Naive thymus-derived CD4-positive, alpha-beta T cell (primary cell): ENCODE measurements at regions not wholly inside any gene's neighbourhood (a gene's known extent, or its start where the extent isn't known, plus 50 kb on each side); places are given as distances from the start of the nearest gene placed in this dataset.

Experiments used
- ATAC-seq: fragments of 150-1000 bp; cut with Tn5 transposase; 2 replicates; pipeline ENCODE4 v1.10.0; 2021; ENCODE audit warnings: mild to moderate bottlenecking, moderate library complexity
- CTCF ChIA-PET: fragments of 350-600 bp; sonication (Branson Sonifier 250); formaldehyde crosslinking; loops from one replicate; lab custom pipeline; 2021; ENCODE audit warnings: antibody characterized with exemption; lab: Charles Lee
- POLR2A ChIA-PET: fragments of 350-600 bp; sonication (Branson Sonifier 250); formaldehyde crosslinking; loops from one replicate; lab custom pipeline; 2021; ENCODE audit warnings: antibody characterized with exemption, inconsistent platforms; lab: Charles Lee
- DNase-seq, 9 donors: peaks; one replicate each; pipeline versions ENCODE4 v3.0.0 to v3.0.0-alpha.2; 2020 to 2022; ENCODE audit warnings: mixed read lengths in 1 of 9
- H3K27ac ChIP-seq: one replicate; pipeline ENCODE4 v1.7.0; 2013; ENCODE audit warnings: mild to moderate bottlenecking, low read depth, low read length, moderate library complexity
- H3K27me3 ChIP-seq, 2 donors: one replicate each; pipeline ENCODE4 v1.7.0; 2013; ENCODE audit warnings: low read length in 2 of 2, mild to moderate bottlenecking in 2 of 2, moderate library complexity in 2 of 2; ENCODE audit not compliant: control insufficient read depth in 2 of 2, insufficient read depth in 2 of 2
- H3K36me3 ChIP-seq, 3 experiments: 1 replicate in 2 of 3; 2 replicates in 1 of 3; pipeline ENCODE4 v1.7.0; 2013; ENCODE audit warnings: low read length in 3 of 3, mild to moderate bottlenecking in 3 of 3, moderate library complexity in 1 of 3; ENCODE audit not compliant: insufficient read depth in 3 of 3, control insufficient read depth in 2 of 3
- H3K4me1 ChIP-seq, 2 donors: one replicate each; pipeline ENCODE4 v1.7.0; 2013; ENCODE audit warnings: low read length in 2 of 2, mild to moderate bottlenecking in 2 of 2, moderate library complexity in 1 of 2; ENCODE audit not compliant: control insufficient read depth in 2 of 2, insufficient read depth in 2 of 2
- H3K4me3 ChIP-seq: 2 replicates; pipeline ENCODE4 v1.7.0; 2013; ENCODE audit warnings: mild to moderate bottlenecking, low read length
- H3K9me3 ChIP-seq, 3 experiments: 1 replicate in 2 of 3; 2 replicates in 1 of 3; pipeline ENCODE4 v1.7.0; 2013; ENCODE audit warnings: low read length in 3 of 3; ENCODE audit not compliant: control insufficient read depth in 2 of 3
- H3K27ac Mint-ChIP-seq, 9 donors: one replicate each; pipeline ENCODE4 v1.8.0; 2020 to 2022; ENCODE audit warnings: mixed read lengths in 9 of 9, mild to moderate bottlenecking in 8 of 9, moderate library complexity in 5 of 9, inconsistent platforms in 2 of 9
- H3K27me3 Mint-ChIP-seq, 5 donors: one replicate each; pipeline ENCODE4 v1.8.0; 2021 to 2022; ENCODE audit warnings: mixed read lengths in 5 of 5, mild to moderate bottlenecking in 1 of 5
- H3K36me3 Mint-ChIP-seq, 5 donors: one replicate each; pipeline ENCODE4 v1.8.0; 2020 to 2022; ENCODE audit warnings: mixed read lengths in 5 of 5, mild to moderate bottlenecking in 3 of 5, inconsistent platforms in 1 of 5
- H3K4me1 Mint-ChIP-seq, 7 donors: one replicate each; pipeline ENCODE4 v1.8.0; 2020 to 2022; ENCODE audit warnings: mixed read lengths in 7 of 7, mild to moderate bottlenecking in 3 of 7, inconsistent platforms in 1 of 7
- H3K4me3 Mint-ChIP-seq, 10 donors: one replicate each; pipeline ENCODE4 v1.8.0; 2020 to 2022; ENCODE audit warnings: mild to moderate bottlenecking in 10 of 10, mixed read lengths in 10 of 10, moderate library complexity in 6 of 10, inconsistent platforms in 2 of 10
- H3K9me3 Mint-ChIP-seq, 11 donors: one replicate each; pipeline ENCODE4 v1.8.0; 2020 to 2022; ENCODE audit warnings: mixed read lengths in 11 of 11, mild to moderate bottlenecking in 4 of 11, inconsistent platforms in 1 of 11, moderate library complexity in 1 of 11
- intact Hi-C, 2 donors: fragments of 100-400 bp; cut with micrococcal nuclease; formaldehyde crosslinking; loops; one replicate each; pipeline ENCODE4 v1.15.1; 2023

DNA sequence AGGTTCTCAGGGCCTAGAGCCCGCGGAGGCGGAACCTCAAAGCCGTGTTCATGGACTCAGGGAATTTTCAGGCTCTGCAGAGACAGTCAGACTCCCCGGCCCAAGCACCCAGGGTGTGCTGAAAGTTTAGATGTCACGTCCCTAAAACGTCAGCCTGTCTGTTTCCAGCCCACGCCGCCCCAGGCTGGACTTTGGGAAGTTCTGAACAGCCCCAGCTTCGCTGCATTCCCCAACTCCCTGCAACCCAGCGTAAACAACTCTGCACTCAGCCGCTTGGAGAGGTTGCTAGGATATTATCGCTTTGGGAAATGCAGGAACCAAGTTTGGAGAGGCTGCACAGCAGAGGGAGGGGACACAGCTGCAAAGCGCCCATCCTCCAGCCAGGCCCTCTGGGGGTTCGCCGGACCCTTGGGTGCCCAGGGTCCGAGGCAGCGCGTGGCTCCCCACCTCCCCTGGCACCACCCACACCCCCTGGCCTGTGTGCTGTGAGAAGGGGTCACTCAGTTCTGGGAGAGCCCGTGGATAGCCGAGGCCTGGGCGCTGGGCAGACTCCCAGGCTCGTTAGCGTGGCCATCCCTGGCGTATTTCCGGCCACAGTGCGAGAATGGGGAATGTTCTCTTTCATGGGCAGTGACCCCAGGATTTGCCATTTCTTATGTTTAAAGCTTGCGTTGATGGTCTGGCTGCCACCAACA lies 120.5 kb upstream of the FGF3 start:
- Mint-ChIP-seq H3K4me1 (no peaks in the 10 kb centered on the region), H3K9me3 (peaks cover 0 to 8% (median 0%) of the 10 kb centered on the region in 11 donors), H3K27ac (no peak overlapping the region), H3K4me3 (no peak overlapping the region), H3K27me3 (peaks cover 3 to 34% (median 22%) of the 10 kb centered on the region in 5 donors), H3K36me3 (no peaks in the 10 kb centered on the region)
- ATAC-seq = no peak
- Histone ChIP-seq H3K27ac (no peak overlapping the region), H3K36me3 (no peaks in the 10 kb centered on the region), H3K4me3 (no peak overlapping the region), H3K4me1 (no peaks in the 10 kb centered on the region), H3K27me3 (no peaks in the 10 kb centered on the region), H3K9me3 (no peaks in the 10 kb centered on the region)
- ChIA-PET CTCF (no interaction called here), POLR2A (no interaction called here)
- DNase-seq = no peak
- intact Hi-C loops = no loop called here

GRCh38 chr11:69940246-69940610 lies 121.0 kb upstream of the FGF3 start:
- no peaks in the 10 kb centered on the region for H3K9me3 ChIP-seq
- ChIA-PET CTCF (no interaction called here), POLR2A (no interaction called here)
- ATAC-seq (no peak), DNase-seq (no peak)
- H3K27me3 Mint-ChIP-seq = peaks cover 3 to 32% (median 20%) of the 10 kb centered on the region in 5 donors
- intact Hi-C loops = no loop called here
- H3K4me3 ChIP-seq = no peak overlapping the region
- H3K27ac Mint-ChIP-seq = no peak overlapping the region
- no peaks in the 10 kb centered on the region for H3K27me3 ChIP-seq
- H3K4me3 Mint-ChIP-seq = no peak overlapping the region
- no peaks in the 10 kb centered on the region for H3K4me1 Mint-ChIP-seq
- H3K36me3 ChIP-seq = no peaks in the 10 kb centered on the region
- peaks cover 0 to 8% (median 0%) of the 10 kb centered on the region in 11 donors for H3K9me3 Mint-ChIP-seq
- no peaks in the 10 kb centered on the region for H3K36me3 Mint-ChIP-seq
- no peaks in the 10 kb centered on the region for H3K4me1 ChIP-seq
- no peak overlapping the region for H3K27ac ChIP-seq

DNA sequence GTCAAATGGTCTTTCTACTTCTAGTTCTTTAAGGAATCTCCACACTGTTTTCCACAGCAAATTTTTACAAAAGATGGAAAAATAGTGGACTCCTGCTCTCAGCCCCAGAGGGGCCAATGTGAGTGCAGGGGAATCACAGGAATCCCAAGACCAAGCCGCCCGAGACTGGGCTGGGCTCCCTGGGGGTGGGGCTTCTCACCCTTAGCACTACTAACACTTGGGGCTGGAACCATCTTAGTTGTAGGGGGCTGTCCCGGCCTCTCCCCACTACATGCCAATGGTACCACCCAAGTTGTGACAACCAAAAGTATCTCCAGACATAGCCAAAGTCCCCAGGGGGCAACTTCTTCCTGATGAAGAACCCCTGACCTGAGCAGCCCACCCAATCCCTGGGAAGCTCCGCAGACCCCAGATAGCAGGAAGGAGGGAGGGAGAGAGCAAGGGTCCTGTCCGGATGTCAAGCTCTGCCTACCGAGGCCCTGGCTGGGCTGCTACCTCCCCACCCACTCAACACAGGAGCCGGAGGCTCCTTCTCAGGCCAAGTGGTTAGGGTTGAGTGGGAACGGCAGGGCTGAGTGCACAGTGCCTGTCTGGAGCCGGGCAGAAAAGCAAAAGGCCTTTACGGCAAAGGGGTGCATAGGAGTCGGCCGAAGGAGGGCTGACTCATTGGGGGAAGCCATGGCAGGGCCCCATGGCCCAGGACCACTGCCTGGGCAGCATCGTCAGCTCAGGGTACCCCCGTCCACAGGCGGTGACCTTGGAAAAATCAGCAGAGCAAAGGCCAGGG lies 122.5 kb upstream of the FGF3 start:
- Mint-ChIP-seq H3K27ac (no peak overlapping the region), H3K9me3 (peaks cover 0 to 2% (median 0%) of the 10 kb centered on the region in 11 donors), H3K4me1 (no peaks in the 10 kb centered on the region), H3K27me3 (peaks cover 0 to 32% (median 20%) of the 10 kb centered on the region in 5 donors), H3K36me3 (no peaks in the 10 kb centered on the region), H3K4me3 (no peak overlapping the region)
- Histone ChIP-seq H3K4me3 (no peak overlapping the region), H3K27me3 (no peaks in the 10 kb centered on the region), H3K9me3 (no peaks in the 10 kb centered on the region), H3K36me3 (no peaks in the 10 kb centered on the region), H3K4me1 (no peaks in the 10 kb centered on the region), H3K27ac (no peak overlapping the region)
- CTCF ChIA-PET = no interaction called here
- DNase-seq (no peak), ATAC-seq (no peak)
- POLR2A ChIA-PET = no interaction called here
- intact Hi-C loops = no loop called here

DNA sequence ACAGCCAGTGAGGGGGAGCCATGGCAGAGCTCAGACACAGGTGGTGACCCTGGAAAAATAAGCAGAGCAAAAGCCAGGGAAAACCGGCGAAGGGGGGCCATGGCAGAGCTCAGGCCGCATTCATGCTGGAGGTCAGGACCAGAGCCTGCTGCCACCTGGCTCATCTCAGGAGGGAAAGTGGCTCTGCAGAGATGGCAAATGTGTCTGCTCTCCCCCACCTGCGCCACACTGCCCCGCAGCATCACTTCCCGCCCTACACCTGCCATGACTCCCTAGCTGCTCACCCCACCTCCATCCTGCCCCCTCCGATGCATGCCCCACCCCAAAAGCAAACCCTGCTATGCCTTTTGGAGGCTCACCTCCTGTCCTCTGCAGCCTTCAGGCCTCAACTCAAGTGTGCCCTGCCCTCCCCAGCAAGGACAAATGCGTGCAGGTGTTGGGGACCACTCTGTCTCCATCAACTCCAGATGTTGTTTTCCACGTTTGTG lies 123.2 kb upstream of the FGF3 start:
- Mint-ChIP-seq H3K9me3 (peaks cover 0 to 2% (median 0%) of the 10 kb centered on the region in 11 donors), H3K27ac (no peak overlapping the region), H3K4me3 (no peak overlapping the region), H3K36me3 (no peaks in the 10 kb centered on the region), H3K27me3 (peaks cover 0 to 32% (median 18%) of the 10 kb centered on the region in 5 donors), H3K4me1 (no peaks in the 10 kb centered on the region)
- Histone ChIP-seq H3K4me3 (no peak overlapping the region), H3K27ac (no peak overlapping the region), H3K36me3 (no peaks in the 10 kb centered on the region), H3K4me1 (no peaks in the 10 kb centered on the region), H3K9me3 (no peaks in the 10 kb centered on the region), H3K27me3 (no peaks in the 10 kb centered on the region)
- POLR2A ChIA-PET = no interaction called here
- ATAC-seq (no peak), DNase-seq (no peak)
- intact Hi-C loops = no loop called here
- CTCF ChIA-PET = no interaction called here

DNA sequence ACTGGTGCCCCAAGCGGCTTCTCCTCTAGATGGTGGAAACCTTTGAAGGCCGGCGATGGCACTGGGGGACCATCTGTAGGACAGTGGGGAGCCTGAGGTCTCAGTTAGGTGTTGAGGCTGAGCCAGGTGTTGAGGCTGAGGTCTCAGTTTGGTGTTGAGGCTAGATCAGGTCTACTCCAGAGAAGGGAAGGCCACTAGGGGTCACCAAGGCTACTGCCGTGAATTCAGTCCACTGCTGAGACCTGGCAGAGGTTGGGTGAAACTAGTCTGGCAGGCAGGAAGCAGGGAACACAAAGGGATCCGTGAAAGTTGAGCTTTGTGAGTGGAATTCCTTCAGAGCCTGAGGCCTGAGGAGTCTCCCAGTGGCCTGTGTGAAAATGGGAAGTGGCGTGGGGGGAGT lies 123.8 kb upstream of the FGF3 start:
- intact Hi-C loops = no loop called here
- Histone ChIP-seq H3K4me3 (no peak overlapping the region), H3K27me3 (no peaks in the 10 kb centered on the region), H3K9me3 (no peaks in the 10 kb centered on the region), H3K36me3 (no peaks in the 10 kb centered on the region), H3K27ac (no peak overlapping the region), H3K4me1 (no peaks in the 10 kb centered on the region)
- ATAC-seq (no peak), DNase-seq (no peak)
- POLR2A ChIA-PET = no interaction called here
- Mint-ChIP-seq H3K36me3 (no peaks in the 10 kb centered on the region), H3K4me1 (no peaks in the 10 kb centered on the region), H3K27ac (no peak overlapping the region), H3K4me3 (no peak overlapping the region), H3K9me3 (peaks cover 0 to under 1% (median 0%) of the 10 kb centered on the region in 11 donors), H3K27me3 (peaks cover 0 to 39% (median 18%) of the 10 kb centered on the region in 5 donors)
- CTCF ChIA-PET = no interaction called here

GRCh38 chr11:69943506-69943905 lies 124.3 kb upstream of the FGF3 start:
- Mint-ChIP-seq H3K4me3 (no peak overlapping the region), H3K4me1 (no peaks in the 10 kb centered on the region), H3K27ac (no peak overlapping the region), H3K36me3 (no peaks in the 10 kb centered on the region), H3K27me3 (peaks cover 0 to 43% (median 19%) of the 10 kb centered on the region in 5 donors), H3K9me3 (peaks cover 0 to under 1% (median 0%) of the 10 kb centered on the region in 11 donors)
- ATAC-seq (no peak), DNase-seq (no peak)
- ChIA-PET CTCF (no interaction called here), POLR2A (no interaction called here)
- no peaks in the 10 kb centered on the region for H3K36me3 ChIP-seq
- H3K9me3 ChIP-seq = no peaks in the 10 kb centered on the region
- intact Hi-C loops = no loop called here
- no peaks in the 10 kb centered on the region for H3K27me3 ChIP-seq
- H3K4me1 ChIP-seq = no peaks in the 10 kb centered on the region
- no peak overlapping the region for H3K4me3 ChIP-seq
- H3K27ac ChIP-seq = no peak overlapping the region
